Smooth muscle cell (in vitro differentiated cells): ENCODE measurements at regions not wholly inside any gene's neighbourhood (a gene's known extent, or its start where the extent isn't known, plus 50 kb on each side); places are given as distances from the start of the nearest gene placed in this dataset.

Experiments
- DNase-seq: peaks from one replicate; lab custom pipeline; 2025; ENCODE audit not compliant: unreplicated experiment; lab: John Stamatoyannopoulos, UW
- H2AFZ ChIP-seq: fragments of 200-600 bp; sonication (generic); 2 replicates; pipeline ENCODE4 v1.6.0; 2016; ENCODE audit warnings: antibody characterized with exemption, low read depth, mild to moderate bottlenecking
- H3F3A ChIP-seq: fragments of 200-600 bp; sonication (generic); 2 replicates; pipeline ENCODE4 v1.6.0; 2017; ENCODE audit warnings: antibody characterized with exemption, low read depth
- H3K27ac ChIP-seq: fragments of 200-600 bp; sonication (generic); 2 replicates; pipeline ENCODE4 v1.5.1; 2016; ENCODE audit warnings: low read depth, mild to moderate bottlenecking
- H3K27me3 ChIP-seq: fragments of 200-600 bp; sonication (generic); 2 replicates; pipeline ENCODE4 v1.6.1; 2016; ENCODE audit warnings: low read depth, mild to moderate bottlenecking
- H3K36me3 ChIP-seq: fragments of 200-600 bp; sonication (generic); 2 replicates; pipeline ENCODE4 v1.5.1; 2016; ENCODE audit warnings: low read depth
- H3K4me1 ChIP-seq: fragments of 200-600 bp; sonication (generic); 2 replicates; pipeline ENCODE4 v1.5.1; 2016; ENCODE audit warnings: low read depth
- H3K4me2 ChIP-seq: fragments of 200-600 bp; sonication (generic); 2 replicates; pipeline ENCODE4 v1.6.0; 2016; ENCODE audit warnings: mild to moderate bottlenecking
- H3K4me3 ChIP-seq: fragments of 200-600 bp; sonication (generic); 2 replicates; pipeline ENCODE4 v1.5.1; 2016; ENCODE audit warnings: mild to moderate bottlenecking
- H3K79me2 ChIP-seq: fragments of 200-600 bp; sonication (generic); 2 replicates; pipeline ENCODE4 v1.6.0; 2016; ENCODE audit warnings: low read depth, mild to moderate bottlenecking
- H3K9ac ChIP-seq: fragments of 200-600 bp; sonication (generic); 2 replicates; pipeline ENCODE4 v1.6.0; 2016; ENCODE audit warnings: low read depth
- H3K9me3 ChIP-seq: fragments of 200-600 bp; sonication (generic); replicated peaks from 2 replicates; pipeline ENCODE4 v1.5.1; 2016; ENCODE audit warnings: low read depth
- H4K20me1 ChIP-seq: fragments of 200-600 bp; sonication (generic); 2 replicates; pipeline ENCODE4 v1.6.0; 2016; ENCODE audit warnings: low read depth
- WGBS: methylation state at CpG from one replicate; pipeline ENCODE4 v1.1.7; 2016; ENCODE audit warnings: low lambda C conversion rate; 5-methylcytosine and 5-hydroxymethylcytosine counted together
- TF ChIP-seq, protein P1 (sequence below): fragments of 200-600 bp; sonication (generic); IDR thresholded peaks from 2 replicates; pipeline ENCODE4 v1.5.1; 2017; ENCODE audit warnings: borderline replicate concordance, mild to moderate bottlenecking, antibody characterized with exemption; ENCODE audit not compliant: insufficient read depth, poor library complexity, severe bottlenecking

- Histone ChIP-seq H3K27me3 (no peaks in the 10 kb centered on the region), H3K4me1 (no peaks in the 10 kb centered on the region), H3K4me3 (no peak overlapping the region), H3F3A (no peaks in the 10 kb centered on the region), H3K9me3 (no peaks in the 10 kb centered on the region), H3K27ac (no peak overlapping the region), H3K9ac (no peak overlapping the region), H3K36me3 (no peaks in the 10 kb centered on the region), H2AFZ (no peak overlapping the region), H3K4me2 (no peak overlapping the region), H4K20me1 (no peaks in the 10 kb centered on the region), H3K79me2 (no peaks in the 10 kb centered on the region)
- no peak for DNase-seq
- WGBS: 58% methylated on average over 17 of the region's 20 CpGs
- TF ChIP-seq, protein P1, sequence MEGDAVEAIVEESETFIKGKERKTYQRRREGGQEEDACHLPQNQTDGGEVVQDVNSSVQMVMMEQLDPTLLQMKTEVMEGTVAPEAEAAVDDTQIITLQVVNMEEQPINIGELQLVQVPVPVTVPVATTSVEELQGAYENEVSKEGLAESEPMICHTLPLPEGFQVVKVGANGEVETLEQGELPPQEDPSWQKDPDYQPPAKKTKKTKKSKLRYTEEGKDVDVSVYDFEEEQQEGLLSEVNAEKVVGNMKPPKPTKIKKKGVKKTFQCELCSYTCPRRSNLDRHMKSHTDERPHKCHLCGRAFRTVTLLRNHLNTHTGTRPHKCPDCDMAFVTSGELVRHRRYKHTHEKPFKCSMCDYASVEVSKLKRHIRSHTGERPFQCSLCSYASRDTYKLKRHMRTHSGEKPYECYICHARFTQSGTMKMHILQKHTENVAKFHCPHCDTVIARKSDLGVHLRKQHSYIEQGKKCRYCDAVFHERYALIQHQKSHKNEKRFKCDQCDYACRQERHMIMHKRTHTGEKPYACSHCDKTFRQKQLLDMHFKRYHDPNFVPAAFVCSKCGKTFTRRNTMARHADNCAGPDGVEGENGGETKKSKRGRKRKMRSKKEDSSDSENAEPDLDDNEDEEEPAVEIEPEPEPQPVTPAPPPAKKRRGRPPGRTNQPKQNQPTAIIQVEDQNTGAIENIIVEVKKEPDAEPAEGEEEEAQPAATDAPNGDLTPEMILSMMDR: no peak
These were observed 149.4 kb upstream of the PJA1 start for GRCh38 chrX:69314436-69315348.

DNA sequence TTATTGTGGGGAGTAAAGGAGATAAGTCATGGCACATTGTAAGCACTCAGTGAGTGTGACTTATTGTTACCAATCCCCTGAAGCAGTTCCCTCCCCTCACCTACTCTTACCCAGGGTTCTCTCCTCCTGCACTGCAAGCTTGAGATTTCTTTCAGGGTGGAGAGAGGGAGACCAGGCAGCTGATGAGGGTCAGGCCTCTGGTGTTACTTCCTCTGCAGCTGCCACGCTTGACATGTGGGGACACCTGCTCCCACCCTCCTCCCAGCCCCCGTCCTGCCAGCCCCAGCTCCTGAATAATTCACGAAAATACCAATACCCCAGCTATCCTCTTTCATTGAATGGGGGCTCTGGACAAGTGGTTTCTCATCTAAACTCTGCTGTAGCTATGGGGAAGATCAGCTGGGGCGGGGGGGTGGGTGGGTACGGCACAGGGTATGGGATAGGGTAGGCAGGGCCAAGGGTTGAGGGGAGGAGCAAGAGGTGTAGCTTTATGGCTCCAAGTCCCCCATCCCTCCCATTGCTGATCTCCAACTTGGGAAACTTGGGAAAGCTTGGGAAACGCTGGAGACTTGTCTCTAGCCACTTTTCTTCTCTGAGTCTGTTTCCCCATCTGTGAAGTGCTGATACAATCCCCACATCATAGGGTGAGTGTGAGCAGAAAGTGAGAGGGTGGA, 148.5 kb upstream of the PJA1 start:
- H3K4me3 ChIP-seq: no peak overlapping the region
- no peaks in the 10 kb centered on the region for H3K27me3 ChIP-seq
- TF ChIP-seq, protein P1: no peak
- no peak overlapping the region for H3K4me2 ChIP-seq
- no peaks in the 10 kb centered on the region for H3F3A ChIP-seq
- no peak overlapping the region for H3K9ac ChIP-seq
- H2AFZ ChIP-seq: no peak overlapping the region
- H4K20me1 ChIP-seq: no peaks in the 10 kb centered on the region
- no peak overlapping the region for H3K27ac ChIP-seq
- WGBS: 43% methylated on average over 4 of the region's 6 CpGs
- DNase-seq: no peak
- no peaks in the 10 kb centered on the region for H3K4me1 ChIP-seq
- no peaks in the 10 kb centered on the region for H3K36me3 ChIP-seq
- no peaks in the 10 kb centered on the region for H3K9me3 ChIP-seq
- H3K79me2 ChIP-seq: no peaks in the 10 kb centered on the region

- Histone ChIP-seq H3F3A (no peaks in the 10 kb centered on the region), H3K27me3 (no peaks in the 10 kb centered on the region), H3K36me3 (no peaks in the 10 kb centered on the region), H3K4me1 (no peaks in the 10 kb centered on the region), H3K27ac (no peak overlapping the region), H4K20me1 (no peaks in the 10 kb centered on the region), H2AFZ (no peak overlapping the region), H3K4me3 (no peak overlapping the region), H3K9ac (no peak overlapping the region), H3K9me3 (no peaks in the 10 kb centered on the region), H3K79me2 (no peaks in the 10 kb centered on the region), H3K4me2 (no peak overlapping the region)
- 89% methylated on average over 11 of the region's 11 CpGs for WGBS
- no peak for DNase-seq
- TF ChIP-seq, protein P1: no peak
These were observed 146.8 kb upstream of the PJA1 start for GRCh38 chrX:69311936-69312670.
